RWPE1 (cell line): ENCODE measurements at regions not wholly inside any gene's neighbourhood (a gene's known extent, or its start where the extent isn't known, plus 50 kb on each side); places are given as distances from the start of the nearest gene placed in this dataset.

Source experiments
- CTCF ChIA-PET: fragments of 350-600 bp; sonication (Branson Sonifier 250); formaldehyde crosslinking; extraction: SDS; loops from one replicate; lab custom pipeline; 2021; lab: Yijun Ruan, JAX
- POLR2A ChIA-PET: fragments of 400-600 bp; formaldehyde crosslinking; extraction: SDS; loops from one replicate; lab custom pipeline; 2020; ENCODE audit warnings: antibody characterized with exemption; ENCODE audit not compliant: low non-redundant PET; lab: Yijun Ruan, JAX
- DNase-seq: peaks from one replicate; pipeline ENCODE4 v3.0.0; 2012; ENCODE audit warnings: low spot score
- H3K27ac ChIP-seq: fragments of 450-650 bp; 2 replicates; pipeline ENCODE4 v1.5.1; 2017
- CTCF ChIP-seq: fragments of 450-650 bp; conservative IDR thresholded peaks from 2 replicates; pipeline ENCODE4 v1.5.1; 2017; ENCODE audit warnings: low read depth, mild to moderate bottlenecking

- no peak for DNase-seq
- no peak overlapping the region for H3K27ac ChIP-seq
- CTCF ChIA-PET = no interaction called here
Measured at GRCh38 chr3:8296461-8296860, 205.2 kb upstream of the LMCD1 start.

GRCh38 chr3:8298021-8298954 is 203.3 kb upstream of the LMCD1 start:
- no peak overlapping the region for H3K27ac ChIP-seq
- no peak for TF ChIP-seq CTCF
- no peak for DNase-seq
- ChIA-PET POLR2A (no interaction called here), CTCF (no interaction called here)

More at GRCh38 chr3:8296461-8296860, 205.2 kb upstream of the LMCD1 start:
- POLR2A ChIA-PET = no interaction called here
- no peak for TF ChIP-seq CTCF

GRCh38 chr3:8301977-8302735 is 199.5 kb upstream of the LMCD1 start:
- no peak overlapping the region for H3K27ac ChIP-seq
- ChIA-PET CTCF (interaction anchor here (0.8 to 0.9 kb wide), 2 partner anchors 40 to 1834 kb away, joined by 3 read pairs; no protein-coding TSS in a partner anchor), POLR2A (no interaction called here)
- peak; percentile 8 for DNase-seq
- peak; percentile 70 for TF ChIP-seq CTCF

- ChIA-PET POLR2A (no interaction called here), CTCF (no interaction called here)
- H3K27ac ChIP-seq = no peak overlapping the region
- no peak for TF ChIP-seq CTCF
- DNase-seq = no peak
Measured at GRCh38 chr3:8303466-8303865, 198.2 kb upstream of the LMCD1 start.

GRCh38 chr3:8305371-8305770 is 196.3 kb upstream of the LMCD1 start:
- no peak for DNase-seq
- TF ChIP-seq CTCF = no peak
- H3K27ac ChIP-seq = no peak overlapping the region
- ChIA-PET POLR2A (no interaction called here), CTCF (no interaction called here)

GRCh38 chr3:8307545-8308110 is 194.0 kb upstream of the LMCD1 start:
- ChIA-PET CTCF (no interaction called here), POLR2A (no interaction called here)
- H3K27ac ChIP-seq = no peak overlapping the region
- TF ChIP-seq CTCF = no peak
- DNase-seq = no peak
